SW480 (cell line): ENCODE measurements at regions not wholly inside any gene's neighbourhood (a gene's known extent, or its start where the extent isn't known, plus 50 kb on each side); places are given as distances from the start of the nearest gene placed in this dataset.

ENCODE experiments used
- DNase-seq: peaks from one replicate; pipeline ENCODE4 v3.0.0-alpha.2; 2016; ENCODE audit warnings: low spot score

DNA sequence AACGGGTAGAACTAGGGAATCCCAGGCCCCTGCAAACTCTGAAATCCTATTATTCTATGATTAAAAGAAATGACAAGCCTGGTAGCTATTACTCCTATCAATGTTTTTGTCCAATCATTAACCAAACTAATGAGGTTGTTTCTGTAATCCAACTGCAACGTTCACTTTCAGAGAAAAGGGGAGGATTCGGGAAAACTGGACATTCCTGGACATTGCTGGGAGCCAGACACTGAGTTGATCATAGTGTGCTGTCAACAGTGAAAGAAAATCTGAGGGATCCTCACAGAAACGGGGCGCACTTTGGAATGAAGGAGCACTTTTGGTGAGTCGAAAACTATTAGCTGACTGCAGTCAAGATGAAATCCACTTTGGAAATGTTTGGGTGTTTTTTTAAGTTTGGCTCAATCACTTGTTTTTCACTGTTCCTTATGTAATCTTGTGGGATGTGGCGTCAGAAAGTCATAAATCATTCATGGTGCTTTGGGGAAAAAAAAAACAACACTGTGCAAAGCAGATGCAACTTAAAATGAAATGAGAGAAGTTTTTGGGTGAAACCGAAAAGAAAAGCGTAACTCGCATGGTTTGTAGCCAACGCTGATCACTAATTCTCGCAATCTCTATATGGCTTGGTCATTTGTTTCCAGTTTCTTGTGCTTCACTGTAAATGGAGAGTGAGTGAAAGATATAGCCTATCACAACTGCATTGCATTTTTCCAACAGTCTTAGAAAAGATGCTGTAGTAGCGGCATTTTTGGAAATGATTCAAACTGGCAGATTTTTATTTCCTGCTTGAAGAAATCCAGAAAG is 51.2 kb upstream of the ADRA1B start:
- DNase-seq = no peak

DNA sequence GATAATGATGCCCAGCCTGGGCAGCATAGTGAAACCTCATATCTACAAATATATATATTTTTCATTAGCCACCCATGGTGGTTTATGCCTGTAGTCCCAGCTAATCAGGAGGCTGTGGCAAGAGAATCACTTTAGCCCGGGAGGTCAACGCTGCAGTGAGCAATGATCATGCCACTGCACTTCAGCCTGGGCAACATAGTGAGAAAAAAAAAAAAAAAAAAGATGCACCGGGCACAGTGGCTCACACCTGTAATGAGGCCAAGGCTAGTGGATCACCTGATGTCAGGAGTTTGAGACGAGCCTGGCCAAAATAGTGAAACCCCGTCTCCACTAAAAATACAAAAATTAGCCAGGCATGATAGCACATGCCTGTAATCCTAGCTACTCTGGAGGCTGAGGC is 50.2 kb upstream of the ADRA1B start:
- no peak for DNase-seq
